ENCODE measurements at regions not wholly inside any gene's neighbourhood (a gene's known extent, or its start where the extent isn't known, plus 50 kb on each side); places are given as distances from the start of the nearest gene placed in this dataset.

DNA sequence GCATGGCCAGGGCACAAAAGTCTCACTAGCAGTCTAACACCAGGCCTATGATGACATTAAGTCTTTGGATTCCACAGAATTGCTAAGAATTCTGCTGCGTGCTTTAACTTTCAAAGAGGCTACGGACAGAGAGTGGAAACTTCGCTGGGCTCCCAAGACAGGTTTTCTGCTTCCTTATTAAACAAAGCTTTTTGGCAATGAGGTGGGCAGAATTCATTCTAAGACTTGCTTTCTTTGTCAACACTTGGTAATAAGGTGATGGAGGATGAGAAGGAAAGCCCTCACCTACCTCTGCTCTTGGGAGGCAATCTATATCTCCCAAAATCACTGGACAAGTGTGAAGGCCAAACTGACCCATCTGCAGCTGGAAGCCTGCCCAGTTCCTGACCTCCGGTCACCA is 231.9 kb downstream of the ATPSCKMT start:
- TF ChIP-seq EZH2 (IDR thresholded peaks at IDR 0.05) (no peak), ZBTB33 (IDR thresholded peaks at IDR 0.05; ENCODE audit: extremely low read depth, insufficient replicate concordance, low read length) (no peak), CTCF (IDR thresholded peaks at IDR 0.05 in 2 of 3, conservative IDR thresholded peaks at IDR 0.05 in 1 of 3; ENCODE audit: borderline replicate concordance in 1 of 3, insufficient read depth in 1 of 3, low read depth in 2 of 3, low read length in 2 of 3) (no peak), POLR2AphosphoS5 (IDR thresholded peaks at IDR 0.05; ENCODE audit: low read depth, low read length) (no peak), EZH2phosphoT487 (IDR thresholded peaks at IDR 0.05; ENCODE audit: borderline replicate concordance) (no peak), SIN3A (IDR thresholded peaks at IDR 0.05; ENCODE audit: low read depth) (no peak), TCF7L2 (IDR thresholded peaks at IDR 0.05; ENCODE audit: borderline replicate concordance, extremely low read depth, insufficient read depth, insufficient read length) (no peak), POLR2A (IDR thresholded peaks at IDR 0.05; ENCODE audit: borderline replicate concordance, extremely low read depth, insufficient read depth, insufficient read length) (no peak), SP1 (IDR thresholded peaks at IDR 0.05; ENCODE audit: low read depth) (no peak)
